Ovary (tissue), 7 donors: ENCODE measurements at regions not wholly inside any gene's neighbourhood (a gene's known extent, or its start where the extent isn't known, plus 50 kb on each side); places are given as distances from the start of the nearest gene placed in this dataset.

Experiments
- DNase-seq, 5 donors: peaks; one replicate each; pipeline ENCODE4 v3.0.0-alpha.2; 2019 to 2020
- H3K27ac ChIP-seq, 2 donors: fragments of 200-600 bp; one replicate each; pipeline versions ENCODE4 v1.5.1 to v1.8.0; 2019 to 2022
- H3K27me3 ChIP-seq: fragments of 200-600 bp; one replicate; pipeline ENCODE4 v1.8.0; 2022
- H3K36me3 ChIP-seq: fragments of 200-600 bp; sonication (generic); one replicate; pipeline ENCODE4 v1.5.1; 2019
- H3K4me1 ChIP-seq: one replicate; pipeline ENCODE4 v1.8.1; 2013; ENCODE audit warnings: mild to moderate bottlenecking, moderate library complexity; ENCODE audit not compliant: insufficient read depth
- H3K4me3 ChIP-seq: fragments of 200-600 bp; sonication (generic); one replicate; pipeline ENCODE4 v1.5.1; 2017
- H3K9me3 ChIP-seq, 2 donors: fragments of 200-600 bp in 1 of 2; sonication (generic) in 1 of 2; one replicate each; pipeline versions ENCODE4 v1.5.1 to v1.8.1; 2013 to 2019; ENCODE audit warnings: mild to moderate bottlenecking in 1 of 2, moderate library complexity in 1 of 2
- CTCF ChIP-seq, 3 donors: fragments of 450-650 bp in 2 of 3; fragments of 200-600 bp in 1 of 3; IDR thresholded peaks; one replicate each; pipeline versions ENCODE4 v1.5.1 to v1.8.0; 2016 to 2022; ENCODE audit warnings: antibody characterized with exemption in 3 of 3, mild to moderate bottlenecking in 1 of 3
- EP300 ChIP-seq: sonication (generic); formaldehyde crosslinking; IDR thresholded peaks from one replicate; pipeline ENCODE4 v1.6.1; 2017; ENCODE audit warnings: antibody characterized with exemption
- POLR2A ChIP-seq: fragments of 450-650 bp; IDR thresholded peaks from one replicate; pipeline ENCODE4 v1.6.1; 2017; ENCODE audit warnings: antibody characterized with exemption, mild to moderate bottlenecking, moderate library complexity
- WGBS, 3 donors: extraction: QIAGEN DNeasy Blood & Tissue Kit in 1 of 3; methylation state at CpG; one replicate each; pipeline versions ENCODE4 v1.1.5 to v1.1.7; 2013 to 2017; 5-methylcytosine and 5-hydroxymethylcytosine counted together
- intact Hi-C, 4 donors: fragments of 100-400 bp; cut with DNase I; formaldehyde crosslinking; loops; one replicate each; pipeline versions ENCODE4 v1.11.0 to v1.15.1; 2022 to 2023
- donor health status: DM: no; HTN: no; CAD: no; lungs with moderate emphysema.
- donor health status: DM: no; HTN: no; CAD: no.
- donor health status: Bipolar disorder and iron deficiency.
- donor health status: DM: no; HTN: no; CAD: no.
- donor health status: DM: yes; HTN: yes; CAD: no.

- TF ChIP-seq POLR2A = no peak
- no peak for TF ChIP-seq EP300
- no peak for TF ChIP-seq CTCF (IDR thresholded peaks at IDR 0.05)
- 47 to 78% (median 66%) methylated on average over 3 of the region's 3 CpGs for WGBS, 3 donors
- no peak overlapping the region for H3K4me3 ChIP-seq
- no peak overlapping the region for H3K27ac ChIP-seq
- no peaks in the 10 kb centered on the region for H3K36me3 ChIP-seq
- no peaks in the 10 kb centered on the region for H3K9me3 ChIP-seq
- H3K4me1 ChIP-seq = no peaks in the 10 kb centered on the region
- intact Hi-C loops = no loop called here
- DNase-seq = no peak
- no peaks in the 10 kb centered on the region for H3K27me3 ChIP-seq
Observed at GRCh38 chr18:61248589-61248988, 84.6 kb upstream of the CDH20 start.

- Histone ChIP-seq H3K27ac (no peak overlapping the region), H3K9me3 (no peaks in the 10 kb centered on the region), H3K27me3 (no peaks in the 10 kb centered on the region), H3K36me3 (no peaks in the 10 kb centered on the region), H3K4me3 (no peak overlapping the region), H3K4me1 (no peaks in the 10 kb centered on the region)
- intact Hi-C loops = no loop called here
- 88 to 89% (median 88%) methylated on average over 5 of the region's 5 CpGs for WGBS, 3 donors
- DNase-seq = no peak
- no peak for TF ChIP-seq POLR2A
- no peak for TF ChIP-seq EP300
- TF ChIP-seq CTCF (IDR thresholded peaks at IDR 0.05) = no peak
Observed at GRCh38 chr18:61256291-61256690, 76.9 kb upstream of the CDH20 start.

- intact Hi-C loops = no loop called here
- no peaks in the 10 kb centered on the region for H3K9me3 ChIP-seq
- no peaks in the 10 kb centered on the region for H3K4me1 ChIP-seq
- H3K4me3 ChIP-seq = no peak overlapping the region
- WGBS, 3 donors = 82 to 91% (median 86%) methylated on average over 2 of the region's 2 CpGs
- no peaks in the 10 kb centered on the region for H3K27me3 ChIP-seq
- H3K36me3 ChIP-seq = no peaks in the 10 kb centered on the region
- no peak for DNase-seq
- H3K27ac ChIP-seq = no peak overlapping the region
- TF ChIP-seq CTCF (IDR thresholded peaks at IDR 0.05) (no peak), EP300 (no peak)
Observed at GRCh38 chr18:61261870-61262269, 71.4 kb upstream of the CDH20 start.

- H3K36me3 ChIP-seq = no peaks in the 10 kb centered on the region
- H3K27ac ChIP-seq = no peak overlapping the region
- no peak for TF ChIP-seq CTCF (IDR thresholded peaks at IDR 0.05)
- no peak for TF ChIP-seq EP300
- TF ChIP-seq POLR2A = no peak
- no peaks in the 10 kb centered on the region for H3K4me1 ChIP-seq
- WGBS, 3 donors = 91 to 97% (median 95%) methylated on average over 2 of the region's 2 CpGs
- H3K27me3 ChIP-seq = no peaks in the 10 kb centered on the region
- intact Hi-C loops = no loop called here
- no peak for DNase-seq
- no peaks in the 10 kb centered on the region for H3K9me3 ChIP-seq
- H3K4me3 ChIP-seq = no peak overlapping the region
Observed at GRCh38 chr18:61272793-61273192, 60.4 kb upstream of the CDH20 start.

- no peak overlapping the region for H3K27ac ChIP-seq
- no peaks in the 10 kb centered on the region for H3K4me1 ChIP-seq
- H3K4me3 ChIP-seq = no peak overlapping the region
- H3K27me3 ChIP-seq = no peaks in the 10 kb centered on the region
- H3K36me3 ChIP-seq = no peaks in the 10 kb centered on the region
- H3K9me3 ChIP-seq = no peaks in the 10 kb centered on the region
- no peak for TF ChIP-seq POLR2A
- intact Hi-C loops = no loop called here
- no peak for DNase-seq
- WGBS, 3 donors = 66 to 74% (median 74%) methylated on average over 3 of the region's 3 CpGs
Observed at GRCh38 chr18:61273533-61273932, 59.7 kb upstream of the CDH20 start.
